ENCODE measurements at regions not wholly inside any gene's neighbourhood (a gene's known extent, or its start where the extent isn't known, plus 50 kb on each side); places are given as distances from the start of the nearest gene placed in this dataset.
"Not testable (repeated sequence)": the region's sequence is repeated elsewhere in the genome, so short reads cannot be mapped to it uniquely, and the experiment has no call there.

GRCh38 chr3:181610083-181610972 lies 101.4 kb upstream of the SOX2 start:
- H3K36me3 ChIP-seq (ENCODE audit: low read depth): no peaks in the 10 kb centered on the region
- H3K9me3 ChIP-seq: no peaks in the 10 kb centered on the region
- TF ChIP-seq CTCF (IDR thresholded peaks at IDR 0.05): no peak
- H3K4me1 ChIP-seq (ENCODE audit: low read depth): no peaks in the 10 kb centered on the region
- no peak overlapping the region for H3K4me3 ChIP-seq
- intact Hi-C loops (cut with DNase I, micrococcal nuclease): no loop called here
- ATAC-seq (no peak), DNase-seq (no peak)

GRCh38 chr3:181609030-181609767 lies 102.5 kb upstream of the SOX2 start:
- DNase-seq (no peak), ATAC-seq (no peak)
- intact Hi-C loops (cut with DNase I, micrococcal nuclease): no loop called here
- no peak for TF ChIP-seq CTCF (IDR thresholded peaks at IDR 0.05)
- H3K9me3 ChIP-seq: no peaks in the 10 kb centered on the region
- H3K4me3 ChIP-seq: no peak overlapping the region
- no peaks in the 10 kb centered on the region for H3K36me3 ChIP-seq (ENCODE audit: low read depth)
- no peaks in the 10 kb centered on the region for H3K4me1 ChIP-seq (ENCODE audit: low read depth)

GRCh38 chr3:181604267-181604666 lies 107.5 kb upstream of the SOX2 start:
- no peaks in the 10 kb centered on the region for H3K9me3 ChIP-seq
- H3K4me1 ChIP-seq (ENCODE audit: low read depth): no peaks in the 10 kb centered on the region
- intact Hi-C loops (cut with DNase I, micrococcal nuclease): no loop called here
- ATAC-seq (no peak), DNase-seq (no peak)
- no peaks in the 10 kb centered on the region for H3K36me3 ChIP-seq (ENCODE audit: low read depth)
- H3K4me3 ChIP-seq: no peak overlapping the region
- no peak for TF ChIP-seq CTCF (IDR thresholded peaks at IDR 0.05)

GRCh38 chr3:181596126-181596525 lies 115.6 kb upstream of the SOX2 start:
- TF ChIP-seq CTCF (IDR thresholded peaks at IDR 0.05): no peak
- H3K4me3 ChIP-seq: no peak overlapping the region
- no peak for DNase-seq
- no peaks in the 10 kb centered on the region for H3K36me3 ChIP-seq (ENCODE audit: low read depth)
- H3K9me3 ChIP-seq: no peaks in the 10 kb centered on the region
- H3K4me1 ChIP-seq (ENCODE audit: low read depth): no peaks in the 10 kb centered on the region
- no peak for ATAC-seq
- intact Hi-C loops (cut with DNase I, micrococcal nuclease): no loop called here

DNA sequence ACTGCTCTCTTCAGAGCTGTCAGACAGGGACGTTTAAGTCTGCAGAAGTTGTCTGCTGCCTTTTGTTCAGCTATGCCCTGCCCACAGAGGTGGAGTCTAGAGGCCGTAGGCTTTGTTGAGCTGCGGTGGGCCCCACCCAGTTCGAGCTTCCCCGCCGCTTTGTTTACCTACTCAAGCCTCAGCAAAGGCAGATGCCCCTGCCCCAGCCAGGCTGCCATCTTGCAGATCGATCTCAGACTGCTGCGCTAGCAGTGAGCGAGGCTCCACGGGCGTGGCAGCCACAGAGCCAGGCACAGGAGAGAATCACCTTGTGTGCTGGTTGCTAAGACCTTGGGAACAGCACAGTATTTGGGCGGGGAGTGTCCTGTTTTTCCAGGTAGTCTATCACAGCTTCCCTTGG lies 120.8 kb upstream of the SOX2 start:
- intact Hi-C loops (cut with DNase I, micrococcal nuclease); H3K4me1 ChIP-seq (ENCODE audit: low read depth); ATAC-seq; H3K4me3 ChIP-seq; H3K36me3 ChIP-seq (ENCODE audit: low read depth): not testable (repeated sequence)
- peak in 1 of 3 donors; percentile 29 for DNase-seq
- peaks cover 10% of the 10 kb centered on the region for H3K9me3 ChIP-seq

- H3K9me3 ChIP-seq: peaks cover 5% of the 10 kb centered on the region
- no peaks in the 10 kb centered on the region for H3K36me3 ChIP-seq (ENCODE audit: low read depth)
- intact Hi-C loops (cut with DNase I, micrococcal nuclease): no loop called here
- no peaks in the 10 kb centered on the region for H3K4me1 ChIP-seq (ENCODE audit: low read depth)
- no peak overlapping the region for H3K4me3 ChIP-seq
- no peak for TF ChIP-seq CTCF (IDR thresholded peaks at IDR 0.05)
- no peak for ATAC-seq
- DNase-seq: no peak
Observed at GRCh38 chr3:181582619-181583018, 129.1 kb upstream of the SOX2 start.

Measured in mucosa of descending colon (tissue), 3 donors.